LNCaP clone FGC (cell line): ENCODE measurements at regions not wholly inside any gene's neighbourhood (a gene's known extent, or its start where the extent isn't known, plus 50 kb on each side); places are given as distances from the start of the nearest gene placed in this dataset.

Experiments
- DNase-seq: peaks from one replicate; pipeline ENCODE4 v3.0.0-alpha.2; 2011; ENCODE audit warnings: low read depth
- H3K4me3 ChIP-seq: 2 replicates; pipeline ENCODE4 v1.5.1; 2011; ENCODE audit warnings: mild to moderate bottlenecking, low read depth, low read length, control low read depth
- CTCF ChIP-seq: IDR thresholded peaks from 2 replicates; pipeline ENCODE4 v1.5.1; 2012; ENCODE audit warnings: mild to moderate bottlenecking; ENCODE audit not compliant: control insufficient read depth, insufficient read depth; ENCODE audit errors: extremely low read depth

GRCh38 chr9:108551030-108551841 lies 304.6 kb downstream of the ACTL7B start:
- DNase-seq, result no peak
- TF ChIP-seq CTCF, result no peak
- H3K4me3 ChIP-seq, result no peak overlapping the region

GRCh38 chr9:108550106-108550505 lies 305.7 kb downstream of the ACTL7B start:
- DNase-seq, result no peak
- no peak for TF ChIP-seq CTCF
- H3K4me3 ChIP-seq, result no peak overlapping the region

- peak; percentile 75 for DNase-seq
- no peak overlapping the region for H3K4me3 ChIP-seq
- TF ChIP-seq CTCF, result no peak
These were observed 306.6 kb downstream of the ACTL7B start for GRCh38 chr9:108549184-108549583.

GRCh38 chr9:108547411-108548135 lies 308.2 kb downstream of the ACTL7B start:
- no peak for TF ChIP-seq CTCF
- DNase-seq, result no peak
- H3K4me3 ChIP-seq, result no peak overlapping the region

GRCh38 chr9:108546215-108546614 lies 309.6 kb downstream of the ACTL7B start:
- H3K4me3 ChIP-seq, result no peak overlapping the region
- TF ChIP-seq CTCF, result no peak
- DNase-seq, result no peak

- DNase-seq, result no peak
- no peak overlapping the region for H3K4me3 ChIP-seq
- no peak for TF ChIP-seq CTCF
These were observed 310.4 kb downstream of the ACTL7B start for GRCh38 chr9:108545436-108545835.
